SK-N-SH (cell line): ENCODE measurements at regions not wholly inside any gene's neighbourhood (a gene's known extent, or its start where the extent isn't known, plus 50 kb on each side); places are given as distances from the start of the nearest gene placed in this dataset.

Source experiments
- CTCF ChIA-PET: fragments of 300-600, 350-600 bp; formaldehyde crosslinking; extraction: SDS; loops from one replicate; lab custom pipeline; 2021; lab: Yijun Ruan, JAX
- POLR2A ChIA-PET: fragments of 350-600 bp; sonication (Branson Sonifier 250); formaldehyde crosslinking; extraction: SDS; loops from one replicate; lab custom pipeline; 2020; ENCODE audit warnings: antibody characterized with exemption, inconsistent platforms; lab: Yijun Ruan, JAX
- DNase-seq: peaks from one replicate; pipeline ENCODE4 v3.0.0; 2012
- H2AFZ ChIP-seq: fragments of 200-600 bp; sonication (generic); 2 replicates; pipeline ENCODE4 v1.8.1; 2016; ENCODE audit warnings: antibody characterized with exemption, mild to moderate bottlenecking, low read depth
- H3F3A ChIP-seq: fragments of 200-600 bp; sonication (generic); replicated peaks from 2 replicates; pipeline ENCODE3; 2016; ENCODE audit warnings: antibody characterized with exemption, mild to moderate bottlenecking; ENCODE audit not compliant: insufficient read depth
- H3K27ac ChIP-seq, 2 experiments: fragments of 200-500 bp in 1 of 2; fragments of 200-600 bp in 1 of 2; sonication (Bioruptor generic) in 1 of 2; sonication (generic), shearing (Covaris generic) in 1 of 2; 2 replicates each; pipeline versions ENCODE4 v1.5.1 to v1.6.1; 2014 to 2016; ENCODE audit warnings: low read depth in 2 of 2, inconsistent platforms in 1 of 2, low read length in 1 of 2, mild to moderate bottlenecking in 1 of 2, mixed read lengths in 1 of 2
- H3K27me3 ChIP-seq: fragments of 200-600 bp; sonication (generic), shearing (Covaris generic); 2 replicates; pipeline ENCODE4 v1.6.1; 2016; ENCODE audit warnings: mixed run types; ENCODE audit not compliant: insufficient read depth
- H3K36me3 ChIP-seq, 2 experiments: fragments of 200-500 bp in 1 of 2; fragments of 200-600 bp in 1 of 2; sonication (Bioruptor generic) in 1 of 2; sonication (generic) in 1 of 2; replicated peaks in 1 of 2; 2 replicates each; pipeline versions ENCODE3 to v1.5.1; 2014 to 2016; ENCODE audit warnings: low read length in 1 of 2, mild to moderate bottlenecking in 1 of 2; ENCODE audit not compliant: insufficient read depth in 2 of 2, control insufficient read depth in 1 of 2
- H3K4me1 ChIP-seq, 2 experiments: fragments of 200-500 bp in 1 of 2; fragments of 200-600 bp in 1 of 2; sonication (Bioruptor generic) in 1 of 2; sonication (generic), shearing (Covaris generic) in 1 of 2; 2 replicates each; pipeline versions ENCODE4 v1.5.1 to v1.6.1; 2014 to 2016; ENCODE audit warnings: low read depth in 1 of 2, low read length in 1 of 2, mixed run types in 1 of 2; ENCODE audit not compliant: insufficient read depth in 2 of 2, control insufficient read depth in 1 of 2
- H3K4me2 ChIP-seq: fragments of 200-600 bp; sonication (generic), shearing (Covaris generic); 2 replicates; pipeline ENCODE4 v1.6.1; 2017; ENCODE audit warnings: mixed run types
- H3K4me3 ChIP-seq, 2 experiments: fragments of 200-500 bp in 1 of 2; fragments of 200-600 bp in 1 of 2; sonication (Bioruptor generic) in 1 of 2; sonication (generic), shearing (Covaris generic) in 1 of 2; 2 replicates each; pipeline versions ENCODE4 v1.5.1 to v1.8.1; 2014 to 2016; ENCODE audit warnings: low read depth in 2 of 2, inconsistent platforms in 1 of 2, low read length in 1 of 2, mild to moderate bottlenecking in 1 of 2, mixed read lengths in 1 of 2, moderate library complexity in 1 of 2
- H3K79me2 ChIP-seq: fragments of 200-600 bp; sonication (generic); 2 replicates; pipeline ENCODE4 v1.8.1; 2017; ENCODE audit warnings: mild to moderate bottlenecking; ENCODE audit not compliant: insufficient read depth
- H3K9ac ChIP-seq: fragments of 200-600 bp; sonication (generic); 2 replicates; pipeline ENCODE4 v1.6.1; 2017; ENCODE audit warnings: mixed run types
- H3K9me2 ChIP-seq: fragments of 200-600 bp; sonication (generic); 2 replicates; pipeline ENCODE4 v1.6.1; 2017; ENCODE audit warnings: mixed run types
- H3K9me3 ChIP-seq: fragments of 200-600 bp; sonication (generic); 2 replicates; pipeline ENCODE4 v1.6.1; 2017; ENCODE audit warnings: mixed run types, mild to moderate bottlenecking, moderate library complexity
- H4K20me1 ChIP-seq: fragments of 200-600 bp; sonication (generic); 2 replicates; pipeline ENCODE4 v1.6.1; 2017; ENCODE audit warnings: mild to moderate bottlenecking, mixed run types; ENCODE audit not compliant: insufficient read depth
- CHD2 ChIP-seq: fragments of 150-350 bp; IDR thresholded peaks from 2 replicates; pipeline ENCODE4 v1.6.1; 2018; ENCODE audit warnings: low read length; ENCODE audit not compliant: partially characterized antibody
- ELF1 ChIP-seq: IDR thresholded peaks from 2 replicates; pipeline ENCODE4 v1.4.0; 2012
- FOSL2 ChIP-seq: IDR thresholded peaks from 2 replicates; pipeline ENCODE4 v1.4.0; 2012; ENCODE audit warnings: low read depth, mild to moderate bottlenecking, moderate library complexity, borderline replicate concordance
- GATA2 ChIP-seq: sonication (generic); formaldehyde crosslinking; IDR thresholded peaks from 2 replicates; pipeline ENCODE4 v1.5.0; 2020; ENCODE audit warnings: mild to moderate bottlenecking, missing genetic modification reagents
- JUND ChIP-seq: IDR thresholded peaks from 2 replicates; pipeline ENCODE4 v1.4.0; 2012
- MEF2A ChIP-seq: IDR thresholded peaks from 2 replicates; pipeline ENCODE4 v1.4.0; 2012; ENCODE audit warnings: low read depth, borderline replicate concordance
- NFIC ChIP-seq: IDR thresholded peaks from 2 replicates; pipeline ENCODE4 v1.4.0; 2012; ENCODE audit warnings: borderline replicate concordance
- POLR2AphosphoS5 ChIP-seq: IDR thresholded peaks from 2 replicates; pipeline ENCODE4 v1.6.1; 2012; ENCODE audit warnings: low read depth, low read length
- RCOR1 ChIP-seq: fragments of 150-350 bp; IDR thresholded peaks from 2 replicates; pipeline ENCODE4 v1.6.1; 2017; ENCODE audit warnings: antibody characterized with exemption, low read length
- SMC3 ChIP-seq: IDR thresholded peaks from 2 replicates; pipeline ENCODE4 v1.6.1; 2012; ENCODE audit warnings: low read depth, low read length, improper control_type of control experiment
- TAF1 ChIP-seq: IDR thresholded peaks from 2 replicates; pipeline ENCODE4 v1.6.1; 2012; ENCODE audit warnings: low read depth, mild to moderate bottlenecking, low read length, moderate library complexity, borderline replicate concordance
- YY1 ChIP-seq: IDR thresholded peaks from 2 replicates; pipeline ENCODE4 v1.4.0; 2012; ENCODE audit warnings: low read depth, mild to moderate bottlenecking
- WGBS: methylation state at CpG from one replicate; pipeline ENCODE4 v1.1.6; 2017; ENCODE audit warnings: low lambda C conversion rate; 5-methylcytosine and 5-hydroxymethylcytosine counted together
- TF ChIP-seq, protein P1 (sequence below): IDR thresholded peaks from 2 replicates; pipeline ENCODE4 v1.6.1; 2012; ENCODE audit warnings: mild to moderate bottlenecking, low read depth, low read length, moderate library complexity
- TF ChIP-seq, protein P2 (sequence below): fragments of 150-350 bp; IDR thresholded peaks from 2 replicates; pipeline ENCODE4 v1.6.1; 2017; ENCODE audit warnings: antibody characterized with exemption, low read length, low read depth, borderline replicate concordance
- TF ChIP-seq, protein P3 (sequence below): IDR thresholded peaks from 2 replicates; pipeline ENCODE4 v1.4.0; 2012; ENCODE audit warnings: low read depth
- TF ChIP-seq, protein P4 (sequence below): IDR thresholded peaks from 2 replicates; pipeline ENCODE4; 2012
- TF ChIP-seq, protein P5 (sequence below): fragments of 150-350 bp; IDR thresholded peaks from 2 replicates; pipeline ENCODE4 v1.6.1; 2016; ENCODE audit warnings: mild to moderate bottlenecking, low read depth, low read length

DNA sequence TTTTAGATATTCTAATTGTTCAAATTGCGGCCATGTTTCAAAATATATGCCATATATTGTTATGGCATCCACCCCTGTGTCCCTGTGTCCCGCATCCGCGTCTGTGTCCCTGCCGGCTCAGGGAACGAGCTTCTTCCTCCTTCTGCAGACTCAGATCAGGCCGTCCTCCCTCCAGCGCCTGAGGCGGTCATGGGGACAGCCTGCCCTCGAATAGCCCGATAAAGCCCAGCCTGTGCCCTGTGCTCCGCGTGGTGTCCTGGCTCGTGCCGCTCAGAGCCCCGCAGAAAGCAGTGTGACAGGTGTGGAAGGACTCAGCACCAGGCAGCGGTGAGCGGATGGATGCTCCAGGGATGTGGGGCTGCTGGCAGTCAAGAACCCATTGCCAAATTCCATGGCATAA lies 663.4 kb upstream of the DEFB115 start:
- no peaks in the 10 kb centered on the region for H3K79me2 ChIP-seq
- H3F3A ChIP-seq = no peaks in the 10 kb centered on the region
- ChIA-PET CTCF (interaction anchor here (0.6 kb wide), 1 partner anchor 1112 kb away, joined by 3 read pairs; no protein-coding TSS in a partner anchor), POLR2A (no interaction called here)
- H3K27me3 ChIP-seq = no peaks in the 10 kb centered on the region
- peak overlapping the region in 1 of 2 experiments; percentile 4; a peak in 1 of 4 replicates for H3K4me3 ChIP-seq
- no peaks in the 10 kb centered on the region for H3K36me3 ChIP-seq
- 6% methylated on average over 16 of the region's 18 CpGs for WGBS
- H3K9ac ChIP-seq = no peak overlapping the region
- no peak overlapping the region for H2AFZ ChIP-seq
- peaks cover 0 to 3% of the 10 kb centered on the region in 2 experiments; a peak in 1 of 4 replicates for H3K4me1 ChIP-seq
- DNase-seq = peak; percentile 52
- TF ChIP-seq, protein P1, sequence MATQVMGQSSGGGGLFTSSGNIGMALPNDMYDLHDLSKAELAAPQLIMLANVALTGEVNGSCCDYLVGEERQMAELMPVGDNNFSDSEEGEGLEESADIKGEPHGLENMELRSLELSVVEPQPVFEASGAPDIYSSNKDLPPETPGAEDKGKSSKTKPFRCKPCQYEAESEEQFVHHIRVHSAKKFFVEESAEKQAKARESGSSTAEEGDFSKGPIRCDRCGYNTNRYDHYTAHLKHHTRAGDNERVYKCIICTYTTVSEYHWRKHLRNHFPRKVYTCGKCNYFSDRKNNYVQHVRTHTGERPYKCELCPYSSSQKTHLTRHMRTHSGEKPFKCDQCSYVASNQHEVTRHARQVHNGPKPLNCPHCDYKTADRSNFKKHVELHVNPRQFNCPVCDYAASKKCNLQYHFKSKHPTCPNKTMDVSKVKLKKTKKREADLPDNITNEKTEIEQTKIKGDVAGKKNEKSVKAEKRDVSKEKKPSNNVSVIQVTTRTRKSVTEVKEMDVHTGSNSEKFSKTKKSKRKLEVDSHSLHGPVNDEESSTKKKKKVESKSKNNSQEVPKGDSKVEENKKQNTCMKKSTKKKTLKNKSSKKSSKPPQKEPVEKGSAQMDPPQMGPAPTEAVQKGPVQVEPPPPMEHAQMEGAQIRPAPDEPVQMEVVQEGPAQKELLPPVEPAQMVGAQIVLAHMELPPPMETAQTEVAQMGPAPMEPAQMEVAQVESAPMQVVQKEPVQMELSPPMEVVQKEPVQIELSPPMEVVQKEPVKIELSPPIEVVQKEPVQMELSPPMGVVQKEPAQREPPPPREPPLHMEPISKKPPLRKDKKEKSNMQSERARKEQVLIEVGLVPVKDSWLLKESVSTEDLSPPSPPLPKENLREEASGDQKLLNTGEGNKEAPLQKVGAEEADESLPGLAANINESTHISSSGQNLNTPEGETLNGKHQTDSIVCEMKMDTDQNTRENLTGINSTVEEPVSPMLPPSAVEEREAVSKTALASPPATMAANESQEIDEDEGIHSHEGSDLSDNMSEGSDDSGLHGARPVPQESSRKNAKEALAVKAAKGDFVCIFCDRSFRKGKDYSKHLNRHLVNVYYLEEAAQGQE = no peak
- no peak for TF ChIP-seq FOSL2
- no peak for TF ChIP-seq SMC3
- no peak for TF ChIP-seq POLR2AphosphoS5
- TF ChIP-seq YY1 = no peak
- TF ChIP-seq, protein P2, sequence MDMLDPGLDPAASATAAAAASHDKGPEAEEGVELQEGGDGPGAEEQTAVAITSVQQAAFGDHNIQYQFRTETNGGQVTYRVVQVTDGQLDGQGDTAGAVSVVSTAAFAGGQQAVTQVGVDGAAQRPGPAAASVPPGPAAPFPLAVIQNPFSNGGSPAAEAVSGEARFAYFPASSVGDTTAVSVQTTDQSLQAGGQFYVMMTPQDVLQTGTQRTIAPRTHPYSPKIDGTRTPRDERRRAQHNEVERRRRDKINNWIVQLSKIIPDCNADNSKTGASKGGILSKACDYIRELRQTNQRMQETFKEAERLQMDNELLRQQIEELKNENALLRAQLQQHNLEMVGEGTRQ = no peak
- TF ChIP-seq TAF1 = no peak
- no peak for TF ChIP-seq JUND
- TF ChIP-seq NFIC = no peak
- TF ChIP-seq ELF1 = no peak
- no peak for TF ChIP-seq GATA2 (CRISPR knock-in tag)
- TF ChIP-seq RCOR1 = no peak
- TF ChIP-seq, protein P3, sequence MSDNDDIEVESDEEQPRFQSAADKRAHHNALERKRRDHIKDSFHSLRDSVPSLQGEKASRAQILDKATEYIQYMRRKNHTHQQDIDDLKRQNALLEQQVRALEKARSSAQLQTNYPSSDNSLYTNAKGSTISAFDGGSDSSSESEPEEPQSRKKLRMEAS = no peak
- TF ChIP-seq, protein P4, sequence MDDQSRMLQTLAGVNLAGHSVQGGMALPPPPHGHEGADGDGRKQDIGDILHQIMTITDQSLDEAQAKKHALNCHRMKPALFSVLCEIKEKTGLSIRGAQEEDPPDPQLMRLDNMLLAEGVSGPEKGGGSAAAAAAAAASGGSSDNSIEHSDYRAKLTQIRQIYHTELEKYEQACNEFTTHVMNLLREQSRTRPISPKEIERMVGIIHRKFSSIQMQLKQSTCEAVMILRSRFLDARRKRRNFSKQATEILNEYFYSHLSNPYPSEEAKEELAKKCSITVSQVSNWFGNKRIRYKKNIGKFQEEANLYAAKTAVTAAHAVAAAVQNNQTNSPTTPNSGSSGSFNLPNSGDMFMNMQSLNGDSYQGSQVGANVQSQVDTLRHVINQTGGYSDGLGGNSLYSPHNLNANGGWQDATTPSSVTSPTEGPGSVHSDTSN = no peak
- no peak for TF ChIP-seq MEF2A
- no peak for TF ChIP-seq CHD2
- TF ChIP-seq, protein P5, sequence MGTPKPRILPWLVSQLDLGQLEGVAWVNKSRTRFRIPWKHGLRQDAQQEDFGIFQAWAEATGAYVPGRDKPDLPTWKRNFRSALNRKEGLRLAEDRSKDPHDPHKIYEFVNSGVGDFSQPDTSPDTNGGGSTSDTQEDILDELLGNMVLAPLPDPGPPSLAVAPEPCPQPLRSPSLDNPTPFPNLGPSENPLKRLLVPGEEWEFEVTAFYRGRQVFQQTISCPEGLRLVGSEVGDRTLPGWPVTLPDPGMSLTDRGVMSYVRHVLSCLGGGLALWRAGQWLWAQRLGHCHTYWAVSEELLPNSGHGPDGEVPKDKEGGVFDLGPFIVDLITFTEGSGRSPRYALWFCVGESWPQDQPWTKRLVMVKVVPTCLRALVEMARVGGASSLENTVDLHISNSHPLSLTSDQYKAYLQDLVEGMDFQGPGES = no peak
- H3K9me2 ChIP-seq = no peaks in the 10 kb centered on the region
- H4K20me1 ChIP-seq = no peaks in the 10 kb centered on the region
- H3K4me2 ChIP-seq = no peak overlapping the region
- no peak overlapping the region for H3K27ac ChIP-seq
- no peaks in the 10 kb centered on the region for H3K9me3 ChIP-seq
